Peyer's patch (tissue), 4 donors: ENCODE measurements at regions not wholly inside any gene's neighbourhood (a gene's known extent, or its start where the extent isn't known, plus 50 kb on each side); places are given as distances from the start of the nearest gene placed in this dataset.

Experiments
- POLR2A ChIP-seq, 2 donors: fragments of 450-650 bp; IDR thresholded peaks; one replicate each; pipeline ENCODE4 v1.5.1; 2017; ENCODE audit warnings: antibody characterized with exemption in 2 of 2, mild to moderate bottlenecking in 2 of 2, moderate library complexity in 2 of 2
- TF ChIP-seq, protein P1 (sequence below), 6 experiments: fragments of 450-650 bp in 4 of 6; fragments of 200-600 bp in 2 of 6; sonication (generic) in 1 of 6; IDR thresholded peaks; one replicate each; pipeline ENCODE4 v1.5.1; 2017 to 2019; ENCODE audit warnings: antibody characterized with exemption in 6 of 6, mild to moderate bottlenecking in 3 of 6, moderate library complexity in 1 of 6

DNA sequence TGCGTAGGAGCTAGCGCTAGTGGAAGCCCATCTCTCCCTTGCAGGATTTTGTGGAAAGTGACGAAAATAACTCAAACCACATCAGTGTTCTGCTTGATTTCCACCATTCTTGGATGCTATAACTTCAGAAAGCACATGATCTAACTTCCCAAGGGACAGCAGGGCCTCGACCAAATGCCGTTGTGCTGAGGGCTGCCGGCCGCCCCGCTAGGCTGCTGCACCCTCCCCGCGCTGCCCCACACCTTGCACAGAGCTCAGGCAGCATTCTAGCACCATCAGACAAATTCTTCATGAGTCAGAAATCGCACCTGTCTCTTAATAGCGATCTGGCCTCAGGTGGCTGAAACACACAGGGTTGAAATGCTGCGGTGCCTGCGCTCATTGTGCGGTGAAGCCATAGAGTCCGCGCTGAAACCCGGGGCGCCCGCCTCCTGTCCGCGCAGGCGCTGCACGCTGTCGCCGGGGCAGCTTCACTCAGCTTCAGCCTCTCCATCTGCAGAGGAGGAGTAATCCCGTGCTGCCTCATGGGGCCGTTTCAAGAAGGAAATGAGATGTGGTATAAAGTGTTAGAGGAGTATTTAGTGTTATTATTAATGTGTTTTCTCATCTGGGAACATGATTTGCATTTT, 59.2 kb upstream of the B3GAT1 start:
- TF ChIP-seq, protein P1, sequence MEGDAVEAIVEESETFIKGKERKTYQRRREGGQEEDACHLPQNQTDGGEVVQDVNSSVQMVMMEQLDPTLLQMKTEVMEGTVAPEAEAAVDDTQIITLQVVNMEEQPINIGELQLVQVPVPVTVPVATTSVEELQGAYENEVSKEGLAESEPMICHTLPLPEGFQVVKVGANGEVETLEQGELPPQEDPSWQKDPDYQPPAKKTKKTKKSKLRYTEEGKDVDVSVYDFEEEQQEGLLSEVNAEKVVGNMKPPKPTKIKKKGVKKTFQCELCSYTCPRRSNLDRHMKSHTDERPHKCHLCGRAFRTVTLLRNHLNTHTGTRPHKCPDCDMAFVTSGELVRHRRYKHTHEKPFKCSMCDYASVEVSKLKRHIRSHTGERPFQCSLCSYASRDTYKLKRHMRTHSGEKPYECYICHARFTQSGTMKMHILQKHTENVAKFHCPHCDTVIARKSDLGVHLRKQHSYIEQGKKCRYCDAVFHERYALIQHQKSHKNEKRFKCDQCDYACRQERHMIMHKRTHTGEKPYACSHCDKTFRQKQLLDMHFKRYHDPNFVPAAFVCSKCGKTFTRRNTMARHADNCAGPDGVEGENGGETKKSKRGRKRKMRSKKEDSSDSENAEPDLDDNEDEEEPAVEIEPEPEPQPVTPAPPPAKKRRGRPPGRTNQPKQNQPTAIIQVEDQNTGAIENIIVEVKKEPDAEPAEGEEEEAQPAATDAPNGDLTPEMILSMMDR (IDR thresholded peaks at IDR 0.05), result no peak
- no peak for TF ChIP-seq POLR2A (IDR thresholded peaks at IDR 0.05)
